ENCODE measurements at regions not wholly inside any gene's neighbourhood (a gene's known extent, or its start where the extent isn't known, plus 50 kb on each side); places are given as distances from the start of the nearest gene placed in this dataset.
A peak's percentile ranks its signal among the peaks of the same experiment; 100 is the strongest.

DNA sequence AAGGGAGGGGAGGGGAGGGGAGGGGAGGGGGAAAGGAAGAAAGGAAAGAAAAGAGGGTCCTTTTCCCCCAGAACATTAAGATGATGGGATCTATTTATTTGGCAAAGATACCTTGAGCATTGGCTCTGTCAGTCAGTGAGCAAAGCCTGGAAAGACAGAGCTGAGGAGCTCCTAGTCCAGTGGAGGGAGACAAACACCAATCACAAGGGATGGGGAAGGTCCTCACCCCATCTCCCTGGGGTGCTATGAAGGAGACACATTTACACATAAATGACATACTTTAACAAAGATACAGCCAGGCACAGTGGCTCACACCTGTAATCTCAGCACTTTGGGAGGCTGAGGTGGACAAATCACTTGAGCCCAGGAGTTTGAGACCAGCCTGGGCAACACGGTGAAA is 154.9 kb upstream of the TIAM1 start:
- TF ChIP-seq, protein P1, sequence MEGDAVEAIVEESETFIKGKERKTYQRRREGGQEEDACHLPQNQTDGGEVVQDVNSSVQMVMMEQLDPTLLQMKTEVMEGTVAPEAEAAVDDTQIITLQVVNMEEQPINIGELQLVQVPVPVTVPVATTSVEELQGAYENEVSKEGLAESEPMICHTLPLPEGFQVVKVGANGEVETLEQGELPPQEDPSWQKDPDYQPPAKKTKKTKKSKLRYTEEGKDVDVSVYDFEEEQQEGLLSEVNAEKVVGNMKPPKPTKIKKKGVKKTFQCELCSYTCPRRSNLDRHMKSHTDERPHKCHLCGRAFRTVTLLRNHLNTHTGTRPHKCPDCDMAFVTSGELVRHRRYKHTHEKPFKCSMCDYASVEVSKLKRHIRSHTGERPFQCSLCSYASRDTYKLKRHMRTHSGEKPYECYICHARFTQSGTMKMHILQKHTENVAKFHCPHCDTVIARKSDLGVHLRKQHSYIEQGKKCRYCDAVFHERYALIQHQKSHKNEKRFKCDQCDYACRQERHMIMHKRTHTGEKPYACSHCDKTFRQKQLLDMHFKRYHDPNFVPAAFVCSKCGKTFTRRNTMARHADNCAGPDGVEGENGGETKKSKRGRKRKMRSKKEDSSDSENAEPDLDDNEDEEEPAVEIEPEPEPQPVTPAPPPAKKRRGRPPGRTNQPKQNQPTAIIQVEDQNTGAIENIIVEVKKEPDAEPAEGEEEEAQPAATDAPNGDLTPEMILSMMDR (IDR thresholded peaks at IDR 0.05), result peak; percentile 18; the same call in 1 of the 2 replicates
- TF ChIP-seq, protein P2, sequence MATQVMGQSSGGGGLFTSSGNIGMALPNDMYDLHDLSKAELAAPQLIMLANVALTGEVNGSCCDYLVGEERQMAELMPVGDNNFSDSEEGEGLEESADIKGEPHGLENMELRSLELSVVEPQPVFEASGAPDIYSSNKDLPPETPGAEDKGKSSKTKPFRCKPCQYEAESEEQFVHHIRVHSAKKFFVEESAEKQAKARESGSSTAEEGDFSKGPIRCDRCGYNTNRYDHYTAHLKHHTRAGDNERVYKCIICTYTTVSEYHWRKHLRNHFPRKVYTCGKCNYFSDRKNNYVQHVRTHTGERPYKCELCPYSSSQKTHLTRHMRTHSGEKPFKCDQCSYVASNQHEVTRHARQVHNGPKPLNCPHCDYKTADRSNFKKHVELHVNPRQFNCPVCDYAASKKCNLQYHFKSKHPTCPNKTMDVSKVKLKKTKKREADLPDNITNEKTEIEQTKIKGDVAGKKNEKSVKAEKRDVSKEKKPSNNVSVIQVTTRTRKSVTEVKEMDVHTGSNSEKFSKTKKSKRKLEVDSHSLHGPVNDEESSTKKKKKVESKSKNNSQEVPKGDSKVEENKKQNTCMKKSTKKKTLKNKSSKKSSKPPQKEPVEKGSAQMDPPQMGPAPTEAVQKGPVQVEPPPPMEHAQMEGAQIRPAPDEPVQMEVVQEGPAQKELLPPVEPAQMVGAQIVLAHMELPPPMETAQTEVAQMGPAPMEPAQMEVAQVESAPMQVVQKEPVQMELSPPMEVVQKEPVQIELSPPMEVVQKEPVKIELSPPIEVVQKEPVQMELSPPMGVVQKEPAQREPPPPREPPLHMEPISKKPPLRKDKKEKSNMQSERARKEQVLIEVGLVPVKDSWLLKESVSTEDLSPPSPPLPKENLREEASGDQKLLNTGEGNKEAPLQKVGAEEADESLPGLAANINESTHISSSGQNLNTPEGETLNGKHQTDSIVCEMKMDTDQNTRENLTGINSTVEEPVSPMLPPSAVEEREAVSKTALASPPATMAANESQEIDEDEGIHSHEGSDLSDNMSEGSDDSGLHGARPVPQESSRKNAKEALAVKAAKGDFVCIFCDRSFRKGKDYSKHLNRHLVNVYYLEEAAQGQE (IDR thresholded peaks at IDR 0.05; ENCODE audit: insufficient read depth in 1 of 2, low read depth in 2 of 2, low read length in 1 of 2), result no peak
- TF ChIP-seq POLR2AphosphoS5 (IDR thresholded peaks at IDR 0.05; ENCODE audit: low read depth, low read length) (no peak), SIN3A (IDR thresholded peaks at IDR 0.05; ENCODE audit: borderline replicate concordance, insufficient read depth, low read depth, low read length) (no peak)
